ENCODE measurements at regions not wholly inside any gene's neighbourhood (a gene's known extent, or its start where the extent isn't known, plus 50 kb on each side); places are given as distances from the start of the nearest gene placed in this dataset.

- no peak for DNase-seq
- no peaks in the 10 kb centered on the region for H3K4me1 ChIP-seq
- no peaks in the 10 kb centered on the region for H3K27me3 ChIP-seq
- no peaks in the 10 kb centered on the region for H3K9me3 ChIP-seq
- H3K4me3 ChIP-seq = no peak overlapping the region
- intact Hi-C loops (cut with DNase I; ENCODE audit: low total_unique reads) (no loop called here), in situ Hi-C loops (cut with MboI; ENCODE audit: low pct_ligation_motif_present in 1 of 4, low pct_unique_long_range_greater_than_20kb in 1 of 4, low sequenced_read_pairs in 3 of 4) (no loop called here)
- H3K36me3 ChIP-seq = no peaks in the 10 kb centered on the region
- whole genome bisulfite sequencing, 2 donors (ENCODE audit: low coverage in 1 of 2) = 83% methylated on average over 2 to 3 of the region's 3 CpGs
- no peak overlapping the region for H3K27ac ChIP-seq
- TF ChIP-seq, protein P1, sequence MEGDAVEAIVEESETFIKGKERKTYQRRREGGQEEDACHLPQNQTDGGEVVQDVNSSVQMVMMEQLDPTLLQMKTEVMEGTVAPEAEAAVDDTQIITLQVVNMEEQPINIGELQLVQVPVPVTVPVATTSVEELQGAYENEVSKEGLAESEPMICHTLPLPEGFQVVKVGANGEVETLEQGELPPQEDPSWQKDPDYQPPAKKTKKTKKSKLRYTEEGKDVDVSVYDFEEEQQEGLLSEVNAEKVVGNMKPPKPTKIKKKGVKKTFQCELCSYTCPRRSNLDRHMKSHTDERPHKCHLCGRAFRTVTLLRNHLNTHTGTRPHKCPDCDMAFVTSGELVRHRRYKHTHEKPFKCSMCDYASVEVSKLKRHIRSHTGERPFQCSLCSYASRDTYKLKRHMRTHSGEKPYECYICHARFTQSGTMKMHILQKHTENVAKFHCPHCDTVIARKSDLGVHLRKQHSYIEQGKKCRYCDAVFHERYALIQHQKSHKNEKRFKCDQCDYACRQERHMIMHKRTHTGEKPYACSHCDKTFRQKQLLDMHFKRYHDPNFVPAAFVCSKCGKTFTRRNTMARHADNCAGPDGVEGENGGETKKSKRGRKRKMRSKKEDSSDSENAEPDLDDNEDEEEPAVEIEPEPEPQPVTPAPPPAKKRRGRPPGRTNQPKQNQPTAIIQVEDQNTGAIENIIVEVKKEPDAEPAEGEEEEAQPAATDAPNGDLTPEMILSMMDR (IDR thresholded peaks at IDR 0.05) = no peak
- TF ChIP-seq POLR2A (IDR thresholded peaks at IDR 0.05) = no peak
- no peak for TF ChIP-seq EP300 (IDR thresholded peaks at IDR 0.05; ENCODE audit: low read depth)
- TF ChIP-seq POLR2AphosphoS5 (IDR thresholded peaks at IDR 0.05) = no peak
Measured at GRCh38 chr11:27913650-27914049, 194.3 kb downstream of the KIF18A start.

- intact Hi-C loops (cut with DNase I; ENCODE audit: low total_unique reads) = no loop called here
- in situ Hi-C loops (cut with MboI; ENCODE audit: low pct_ligation_motif_present in 1 of 4, low pct_unique_long_range_greater_than_20kb in 1 of 4, low sequenced_read_pairs in 3 of 4) = no loop called here
- no peaks in the 10 kb centered on the region for H3K36me3 ChIP-seq
- DNase-seq = no peak
- TF ChIP-seq POLR2AphosphoS5 (IDR thresholded peaks at IDR 0.05) (no peak), EP300 (IDR thresholded peaks at IDR 0.05; ENCODE audit: low read depth) (no peak), POLR2A (IDR thresholded peaks at IDR 0.05) (no peak)
- TF ChIP-seq, protein P1 (IDR thresholded peaks at IDR 0.05) = no peak
- no peak overlapping the region for H3K4me3 ChIP-seq
- no peaks in the 10 kb centered on the region for H3K4me1 ChIP-seq
- no peaks in the 10 kb centered on the region for H3K27me3 ChIP-seq
- WGBS, 2 donors (ENCODE audit: low coverage in 1 of 2) = 75 to 88% methylated on average over 2 of the region's 2 CpGs
- no peaks in the 10 kb centered on the region for H3K9me3 ChIP-seq
- H3K27ac ChIP-seq = no peak overlapping the region
Measured at GRCh38 chr11:27912916-27913315, 195.0 kb downstream of the KIF18A start.

DNA sequence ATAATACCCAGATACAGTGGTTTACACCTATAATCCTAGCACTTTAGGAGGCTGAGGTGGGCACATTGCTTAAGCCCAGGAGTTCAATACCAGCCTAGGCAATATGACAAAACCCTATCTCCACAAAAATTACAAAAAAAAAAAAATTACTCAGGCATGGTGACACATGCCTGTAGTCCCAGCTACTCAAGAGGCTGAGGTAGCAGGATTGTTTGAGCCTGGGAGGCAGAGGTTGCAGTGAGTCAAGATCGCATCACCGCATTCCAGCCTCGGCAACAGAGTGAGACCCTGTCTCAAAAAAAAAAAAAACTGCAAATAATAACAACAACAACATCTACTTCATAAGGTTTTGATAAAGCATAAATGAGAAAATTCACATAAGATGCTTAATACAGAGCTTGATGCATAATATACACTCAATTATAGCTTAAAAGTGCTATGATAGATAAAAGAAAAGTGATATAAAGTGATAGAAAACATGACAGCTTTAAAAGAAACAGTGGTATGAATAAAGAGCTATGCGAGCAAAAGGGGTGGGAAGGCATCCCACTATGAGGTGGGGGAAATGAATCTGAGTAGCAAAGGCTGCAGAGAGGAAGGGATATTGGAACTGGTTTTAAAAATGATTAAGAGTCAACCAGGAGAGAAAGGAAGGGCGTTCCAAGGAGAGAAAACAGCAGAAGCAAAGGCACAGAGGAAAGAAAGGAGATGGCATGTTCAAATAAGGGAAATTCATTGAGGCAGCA, 197.6 kb downstream of the KIF18A start:
- H3K27ac ChIP-seq = no peak overlapping the region
- intact Hi-C loops (cut with DNase I; ENCODE audit: low total_unique reads) = no loop called here
- WGBS, 2 donors (ENCODE audit: low coverage in 1 of 2) = 81 to 89% methylated on average over 5 of the region's 5 CpGs
- in situ Hi-C loops (cut with MboI; ENCODE audit: low pct_ligation_motif_present in 1 of 4, low pct_unique_long_range_greater_than_20kb in 1 of 4, low sequenced_read_pairs in 3 of 4) = no loop called here
- no peaks in the 10 kb centered on the region for H3K36me3 ChIP-seq
- no peaks in the 10 kb centered on the region for H3K4me1 ChIP-seq
- H3K27me3 ChIP-seq = no peaks in the 10 kb centered on the region
- TF ChIP-seq EP300 (IDR thresholded peaks at IDR 0.05; ENCODE audit: low read depth) = no peak
- TF ChIP-seq POLR2AphosphoS5 (IDR thresholded peaks at IDR 0.05) = no peak
- TF ChIP-seq POLR2A (IDR thresholded peaks at IDR 0.05) = no peak
- TF ChIP-seq, protein P1 (IDR thresholded peaks at IDR 0.05) = no peak
- no peak overlapping the region for H3K4me3 ChIP-seq
- DNase-seq = no peak
- no peaks in the 10 kb centered on the region for H3K9me3 ChIP-seq

- H3K4me1 ChIP-seq = no peaks in the 10 kb centered on the region
- WGBS, 2 donors (ENCODE audit: low coverage in 1 of 2) = 75 to 79% methylated on average over 2 of the region's 2 CpGs
- no peak for DNase-seq
- H3K36me3 ChIP-seq = no peaks in the 10 kb centered on the region
- TF ChIP-seq, protein P1 (IDR thresholded peaks at IDR 0.05) = no peak
- no peaks in the 10 kb centered on the region for H3K27me3 ChIP-seq
- H3K4me3 ChIP-seq = no peak overlapping the region
- H3K9me3 ChIP-seq = no peaks in the 10 kb centered on the region
- H3K27ac ChIP-seq = no peak overlapping the region
- in situ Hi-C loops (cut with MboI; ENCODE audit: low pct_ligation_motif_present in 1 of 4, low pct_unique_long_range_greater_than_20kb in 1 of 4, low sequenced_read_pairs in 3 of 4) = no loop called here
- intact Hi-C loops (cut with DNase I; ENCODE audit: low total_unique reads) = no loop called here
Measured at GRCh38 chr11:27909386-27909785, 198.6 kb downstream of the KIF18A start.
